ENCODE measurements at regions not wholly inside any gene's neighbourhood (a gene's known extent, or its start where the extent isn't known, plus 50 kb on each side); places are given as distances from the start of the nearest gene placed in this dataset.
"Not testable (repeated sequence)": the region's sequence is repeated elsewhere in the genome, so short reads cannot be mapped to it uniquely, and the experiment has no call there.

DNA sequence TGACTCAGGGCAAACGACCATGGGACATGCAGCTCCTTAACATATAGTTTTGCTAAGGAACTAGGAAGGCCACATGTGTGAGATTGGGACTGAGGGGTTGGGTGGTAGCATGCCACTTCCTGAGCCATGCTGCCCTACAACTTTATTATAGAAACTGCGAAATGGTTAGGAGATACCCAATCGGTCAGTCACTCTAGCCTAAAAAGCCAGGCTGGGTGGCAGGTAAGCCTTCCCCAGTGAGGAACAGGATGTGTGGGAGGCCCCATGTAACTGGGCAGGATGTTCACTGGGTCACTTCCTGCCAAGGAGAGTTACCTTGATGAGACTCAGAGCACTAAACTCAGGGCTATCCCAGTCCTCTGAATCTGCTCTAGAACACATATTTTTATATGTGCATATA is 123.5 kb downstream of the MAP3K7 start:
- DNase-seq (ENCODE audit: low read depth in 2 of 2): no peak

DNA sequence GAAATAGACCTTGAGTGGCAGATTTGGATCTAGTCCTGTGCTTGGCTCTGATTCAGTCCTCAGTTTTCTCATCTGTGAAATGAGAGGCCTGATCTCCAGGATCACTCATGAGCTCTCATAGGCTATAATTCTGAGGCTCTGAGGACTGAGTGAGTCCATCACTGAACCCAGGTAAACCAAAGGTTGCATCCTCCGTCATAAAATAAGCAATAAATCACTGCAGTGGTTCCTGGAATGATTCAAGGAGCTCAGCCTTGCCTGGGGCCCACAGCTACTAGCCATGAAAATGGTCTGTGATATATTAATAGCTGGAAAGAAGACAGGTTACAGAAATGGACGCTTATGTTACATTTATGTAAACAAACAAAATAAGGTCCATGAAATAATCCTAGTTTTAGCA is 124.8 kb downstream of the MAP3K7 start:
- DNase-seq (ENCODE audit: low read depth in 2 of 2): no peak

DNA sequence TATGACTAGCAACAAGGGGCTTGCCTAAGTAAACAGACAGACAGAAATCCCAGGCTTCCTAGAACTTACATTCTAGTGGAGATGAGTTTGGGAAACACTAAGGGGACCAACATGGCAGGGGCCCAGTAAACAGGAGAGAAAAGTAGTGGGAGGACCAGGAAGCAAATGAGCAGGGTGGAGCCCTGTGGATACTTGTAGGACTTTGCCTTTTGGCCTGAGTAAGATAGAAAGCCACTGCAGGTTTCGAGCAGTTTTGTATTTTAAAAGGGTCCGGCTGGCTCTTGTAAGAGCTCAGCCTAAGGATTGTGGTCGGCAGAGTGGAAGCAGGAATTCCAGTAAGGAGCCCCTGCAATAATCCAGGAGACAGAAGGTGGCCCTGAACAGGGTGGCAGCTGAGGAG is 125.5 kb downstream of the MAP3K7 start:
- DNase-seq (ENCODE audit: low read depth in 2 of 2): no peak

DNA sequence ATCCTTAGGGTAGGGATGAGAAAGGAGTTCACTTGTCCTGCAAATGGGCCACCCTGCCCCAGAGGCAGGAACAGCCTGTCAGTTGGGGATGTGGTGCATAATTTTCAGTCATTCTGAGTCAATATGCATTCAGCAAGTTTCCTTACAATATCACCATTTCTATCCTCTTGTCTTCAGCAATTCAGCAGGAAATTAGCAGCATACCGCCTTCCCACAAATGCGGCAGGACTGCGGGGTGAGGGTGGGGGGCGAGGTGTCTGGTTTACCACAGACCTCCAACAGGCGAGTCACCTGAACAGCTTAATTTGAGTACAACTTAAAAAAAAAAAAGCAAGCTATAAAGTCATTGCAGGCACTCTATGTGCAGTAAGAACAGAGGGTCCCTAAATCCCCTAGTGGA is 126.8 kb downstream of the MAP3K7 start:
- no peak for DNase-seq (ENCODE audit: low read depth in 2 of 2)

DNA sequence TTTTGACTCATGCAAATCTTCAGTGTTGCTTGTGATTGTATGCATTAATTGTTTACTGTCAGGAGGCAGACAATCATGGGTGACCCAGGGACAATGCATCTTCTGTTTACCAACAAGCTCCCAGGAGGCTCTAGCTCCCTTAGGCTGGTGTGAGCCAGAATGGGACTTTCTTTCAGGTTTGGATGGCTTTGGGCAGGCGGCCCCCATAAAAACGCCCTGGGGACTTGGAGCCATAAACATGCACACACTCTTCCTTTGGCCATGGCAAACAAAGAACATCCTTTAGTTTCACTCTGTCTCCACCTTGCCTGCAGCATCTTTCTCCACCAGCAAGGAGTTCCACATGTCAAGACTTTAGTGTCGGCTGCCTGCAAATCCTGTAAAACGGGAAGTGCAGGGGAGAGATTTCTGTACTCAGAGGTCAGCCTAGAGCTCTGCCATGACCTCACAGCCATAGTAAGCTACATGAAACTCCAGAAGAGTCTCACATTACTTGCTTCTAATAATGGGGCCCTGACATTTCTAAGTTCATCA is 127.6 kb downstream of the MAP3K7 start:
- no peak for DNase-seq (ENCODE audit: low read depth in 2 of 2)

DNA sequence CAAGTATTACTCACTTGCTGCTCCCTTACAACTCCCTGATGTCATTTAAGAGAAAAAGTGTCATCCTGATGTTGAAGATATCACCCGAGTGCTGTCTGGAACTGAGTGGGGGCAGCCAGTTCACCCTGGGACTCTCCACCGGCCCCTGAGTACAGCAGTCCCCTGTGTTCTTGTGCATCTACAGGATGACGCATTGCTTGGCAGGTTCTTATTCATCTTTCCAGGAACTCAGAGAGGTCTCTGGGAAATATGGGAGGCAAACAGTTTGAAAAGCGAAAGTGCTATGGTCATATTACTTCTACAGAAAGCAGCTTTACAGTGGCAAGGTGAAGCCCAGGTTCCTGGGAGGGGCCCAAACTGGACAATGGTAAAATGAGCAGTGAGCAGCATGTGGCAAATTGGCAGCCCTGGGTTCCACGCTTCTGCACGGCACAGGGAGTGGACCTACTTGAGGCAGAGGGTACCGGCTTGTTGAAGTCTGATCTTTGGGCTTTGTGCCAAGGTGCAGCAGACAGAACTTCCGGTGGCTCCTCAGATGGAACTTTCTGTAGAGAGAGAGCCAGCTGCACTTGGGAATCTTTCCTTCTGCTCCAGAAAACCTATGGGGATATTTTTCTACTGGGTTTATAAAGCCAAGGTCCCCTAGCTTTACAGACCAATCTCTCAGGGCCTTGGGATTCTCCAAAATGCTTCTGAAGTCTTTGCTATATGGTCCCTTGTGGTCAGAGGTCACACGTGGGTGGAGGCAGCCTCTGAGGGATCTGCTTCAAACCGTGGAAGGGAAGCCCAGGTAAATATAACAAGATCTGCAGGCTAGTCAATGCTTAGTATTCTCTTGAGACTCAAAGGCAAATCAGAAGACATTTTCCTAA is 128.3 kb downstream of the MAP3K7 start:
- DNase-seq (ENCODE audit: low read depth in 2 of 2): no peak

DNA sequence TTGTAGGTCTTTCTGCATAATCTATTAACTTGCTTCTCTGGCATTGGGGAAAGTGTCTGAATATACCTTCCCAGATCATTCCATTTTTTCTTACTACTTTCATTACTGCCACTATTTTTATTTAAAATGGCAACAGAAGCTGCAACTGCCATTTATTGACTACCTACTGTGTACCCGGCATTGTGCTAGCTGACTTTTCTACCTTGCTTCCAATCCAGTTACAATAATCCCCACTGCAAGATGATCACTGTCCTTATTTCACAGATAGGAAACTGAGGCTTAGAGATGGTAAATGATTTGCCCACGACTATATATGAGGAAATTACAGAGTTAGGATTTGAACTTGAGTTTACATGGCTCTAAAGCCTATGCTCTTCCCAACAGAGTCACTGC is 129.0 kb downstream of the MAP3K7 start:
- DNase-seq (ENCODE audit: low read depth in 2 of 2): no peak

DNA sequence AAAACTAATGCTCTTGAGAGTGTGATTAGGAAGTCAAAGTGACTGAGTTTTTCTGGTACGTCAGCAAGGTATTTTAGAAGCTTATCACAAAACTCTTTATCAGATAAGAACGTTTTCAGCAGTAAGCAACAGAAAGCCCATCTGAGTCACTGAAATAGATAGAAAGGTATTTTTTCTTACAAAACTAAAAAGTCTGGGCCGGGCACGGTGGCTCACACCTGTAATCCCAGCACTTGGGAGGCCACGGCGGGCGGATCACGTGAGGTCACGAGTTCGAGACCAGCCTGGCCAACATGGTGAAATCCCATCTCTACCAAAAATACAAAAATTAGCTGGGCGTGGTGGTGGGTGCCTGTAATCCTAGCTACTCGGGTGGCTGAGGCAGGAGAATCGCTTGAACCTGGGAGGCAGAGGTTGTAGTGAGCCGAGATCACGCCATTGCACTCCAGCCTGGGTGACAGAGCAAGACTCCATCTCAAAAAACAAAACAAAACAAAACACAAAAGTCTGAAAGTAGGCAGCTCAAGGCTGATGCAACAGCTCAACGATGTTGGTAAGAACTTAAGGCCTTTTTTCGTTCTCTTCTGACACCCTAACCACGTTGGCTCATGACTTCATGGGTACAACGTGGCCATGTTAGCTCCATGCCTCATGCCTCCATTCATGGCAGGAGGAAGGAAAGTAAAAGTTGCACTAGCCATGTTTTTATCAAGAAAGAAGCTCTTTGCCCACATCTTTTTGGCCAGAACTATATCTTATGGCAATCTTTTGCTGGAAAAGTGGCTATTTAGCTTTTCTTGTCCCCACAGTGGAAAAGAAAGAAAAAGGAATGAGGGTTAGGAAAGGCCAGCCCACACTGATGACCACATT is 129.6 kb downstream of the MAP3K7 start:
- DNase-seq (ENCODE audit: low read depth in 2 of 2): not testable (repeated sequence)

DNA sequence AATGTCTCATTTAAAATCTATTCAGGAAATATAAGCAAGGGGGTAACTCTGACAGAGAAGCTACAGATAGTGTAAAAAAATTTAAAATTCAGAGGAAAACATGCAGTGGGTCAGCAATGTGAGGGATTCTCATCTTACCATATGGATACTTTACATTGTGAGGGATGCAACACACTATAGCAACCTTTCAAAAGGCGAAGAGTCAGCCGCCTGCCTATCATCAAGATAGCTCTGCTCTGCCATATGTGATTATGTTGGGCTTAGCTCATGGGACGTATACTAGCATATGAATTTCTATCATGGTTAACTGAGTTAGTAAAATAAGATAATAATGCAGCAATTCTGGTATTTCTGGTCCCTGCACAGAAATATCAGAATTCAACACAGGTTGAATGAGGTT is 130.9 kb downstream of the MAP3K7 start:
- no peak for DNase-seq (ENCODE audit: low read depth in 2 of 2)

DNA sequence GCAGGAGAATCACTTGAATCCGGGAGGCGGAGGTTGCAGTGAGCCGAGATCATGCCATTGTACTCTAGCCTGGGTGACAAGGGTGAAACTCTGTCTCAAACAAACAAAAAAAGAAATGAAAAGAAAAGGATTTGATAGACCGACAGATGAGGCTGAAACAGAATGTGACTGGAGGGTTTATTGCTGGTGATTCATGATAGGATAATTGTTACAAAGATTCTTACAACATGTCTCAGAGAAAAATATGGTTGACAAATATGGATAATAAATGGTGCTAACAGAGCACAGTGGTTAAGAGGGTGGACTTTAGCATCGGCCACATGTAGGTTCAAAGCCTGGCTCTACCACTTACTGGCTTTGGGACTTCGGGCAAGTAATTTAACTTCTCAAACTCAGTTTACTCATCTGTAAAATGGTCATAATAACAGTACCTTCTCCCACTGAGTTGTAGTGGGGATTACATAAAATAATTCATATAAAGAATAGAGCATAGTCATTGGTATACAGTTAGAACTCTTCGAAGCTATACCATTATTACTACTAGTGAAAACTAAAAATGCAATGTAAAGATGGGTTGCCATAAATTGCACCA is 131.9 kb downstream of the MAP3K7 start:
- no peak for DNase-seq (ENCODE audit: low read depth in 2 of 2)

DNA sequence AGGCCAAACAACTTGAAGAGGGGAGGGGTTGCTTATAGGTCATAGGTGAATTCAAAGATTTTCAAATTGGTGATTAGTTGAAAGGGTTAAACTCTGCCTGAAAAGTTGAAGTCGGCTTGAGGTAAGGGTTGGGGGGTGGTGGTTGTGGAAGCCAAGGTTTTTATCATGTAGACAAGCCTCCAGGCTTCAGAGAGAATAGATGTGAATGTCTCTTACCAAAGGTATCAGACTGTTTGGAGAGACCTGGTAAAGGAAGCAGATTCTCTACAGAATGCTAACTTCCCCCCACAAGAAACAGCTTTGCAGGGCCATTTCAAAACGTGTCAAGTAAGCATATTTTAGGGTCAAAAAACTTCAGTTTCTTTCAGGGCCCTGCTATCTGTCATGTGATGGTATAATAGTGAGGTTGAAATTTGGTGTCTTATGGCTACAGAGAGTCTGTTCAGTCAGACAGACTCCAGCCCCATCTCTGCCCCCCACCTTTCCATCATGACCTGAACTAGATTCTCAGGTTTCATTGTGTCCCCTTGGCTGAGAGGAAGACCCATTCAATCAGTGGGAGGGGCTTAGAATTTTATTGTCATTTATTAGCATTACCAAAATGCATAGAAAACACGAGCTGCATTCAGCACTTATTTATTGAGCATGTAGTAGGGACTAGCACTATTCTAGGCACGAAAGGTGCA is 136.5 kb downstream of the MAP3K7 start:
- DNase-seq (ENCODE audit: low read depth in 2 of 2): no peak

DNA sequence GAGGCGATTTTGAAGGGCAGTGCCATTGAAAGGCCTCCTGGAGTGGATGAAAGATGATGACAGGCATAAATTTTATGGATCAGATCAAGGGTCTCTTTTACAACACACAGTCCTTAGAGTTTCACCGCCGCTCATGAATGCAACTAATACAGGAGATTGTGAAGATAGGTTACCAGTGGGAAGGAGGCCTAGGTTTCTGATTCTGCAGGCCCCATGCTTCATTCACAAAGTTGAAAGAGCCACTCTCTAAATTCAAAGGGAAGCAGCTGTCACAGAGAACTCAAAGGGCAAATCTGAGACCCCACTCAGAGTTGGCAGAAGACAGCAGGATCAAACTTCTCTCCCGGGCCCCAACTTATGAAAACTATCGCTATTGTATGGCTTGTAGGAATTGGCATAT is 137.6 kb downstream of the MAP3K7 start:
- DNase-seq (ENCODE audit: low read depth in 2 of 2): no peak

DNA sequence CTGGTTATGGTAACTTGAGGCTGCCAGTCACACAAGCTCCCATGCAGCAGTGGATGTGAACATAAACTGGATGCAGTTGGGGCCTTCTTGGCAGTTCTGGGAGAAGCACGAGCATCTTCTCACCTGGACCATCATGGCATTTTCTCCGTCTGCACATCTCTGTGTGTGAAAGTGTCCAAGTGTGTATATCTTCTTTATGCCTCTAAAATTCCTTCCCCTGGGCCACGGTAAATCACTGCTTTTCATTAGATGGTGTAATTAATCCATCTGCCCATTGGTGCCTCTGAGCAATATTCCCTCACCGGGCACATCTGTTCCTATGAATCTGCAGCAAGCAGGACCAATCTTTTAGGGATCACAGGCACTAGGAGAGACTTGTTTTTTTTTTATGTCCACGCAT is 138.0 kb downstream of the MAP3K7 start:
- DNase-seq (ENCODE audit: low read depth in 2 of 2): no peak

DNA sequence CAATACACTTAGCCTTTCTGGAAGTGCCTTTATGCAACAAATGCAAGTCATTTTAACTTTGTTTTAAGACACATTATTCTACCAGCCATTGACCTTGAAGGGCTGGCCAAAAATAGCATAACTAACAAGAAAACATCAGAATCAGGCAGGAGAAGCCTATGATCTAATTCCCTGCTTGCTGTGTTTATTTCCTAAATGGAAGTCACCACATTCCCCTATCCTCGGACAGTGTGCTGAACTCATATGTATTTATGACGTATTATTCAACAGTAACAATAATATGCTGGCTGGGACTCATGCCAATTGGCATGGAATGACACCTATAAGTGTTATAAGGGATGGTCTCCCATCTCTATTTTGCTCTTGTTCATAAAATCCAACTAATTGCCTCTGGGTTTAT is 140.7 kb downstream of the MAP3K7 start:
- DNase-seq (ENCODE audit: low read depth in 2 of 2): no peak

DNA sequence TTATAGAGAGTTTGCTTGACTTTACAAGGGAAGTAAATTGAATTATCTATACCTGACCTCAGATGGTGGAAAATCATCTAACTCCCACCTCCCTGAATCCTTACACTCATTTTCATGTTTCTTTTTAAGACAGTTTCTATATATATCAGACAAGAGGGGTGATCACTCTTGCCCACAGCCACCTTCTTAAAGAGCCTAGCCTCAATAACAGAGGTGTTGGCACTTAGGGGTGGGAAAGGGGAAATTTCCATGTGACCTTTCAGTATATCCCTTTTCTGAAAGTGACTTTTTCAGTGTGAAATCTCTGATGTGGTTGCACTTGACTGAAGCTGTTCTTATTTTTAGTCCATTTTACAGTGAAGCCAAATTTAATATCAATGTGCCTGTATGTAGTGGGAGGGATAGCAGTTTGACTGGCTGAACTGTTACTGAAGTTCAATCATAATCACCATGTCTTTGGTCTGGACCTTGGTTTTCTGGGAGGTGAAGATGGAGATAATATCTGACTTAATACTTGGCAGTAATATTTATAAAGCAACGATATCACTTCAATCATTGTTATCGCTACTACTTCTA is 141.3 kb downstream of the MAP3K7 start:
- no peak for DNase-seq (ENCODE audit: low read depth in 2 of 2)

DNA sequence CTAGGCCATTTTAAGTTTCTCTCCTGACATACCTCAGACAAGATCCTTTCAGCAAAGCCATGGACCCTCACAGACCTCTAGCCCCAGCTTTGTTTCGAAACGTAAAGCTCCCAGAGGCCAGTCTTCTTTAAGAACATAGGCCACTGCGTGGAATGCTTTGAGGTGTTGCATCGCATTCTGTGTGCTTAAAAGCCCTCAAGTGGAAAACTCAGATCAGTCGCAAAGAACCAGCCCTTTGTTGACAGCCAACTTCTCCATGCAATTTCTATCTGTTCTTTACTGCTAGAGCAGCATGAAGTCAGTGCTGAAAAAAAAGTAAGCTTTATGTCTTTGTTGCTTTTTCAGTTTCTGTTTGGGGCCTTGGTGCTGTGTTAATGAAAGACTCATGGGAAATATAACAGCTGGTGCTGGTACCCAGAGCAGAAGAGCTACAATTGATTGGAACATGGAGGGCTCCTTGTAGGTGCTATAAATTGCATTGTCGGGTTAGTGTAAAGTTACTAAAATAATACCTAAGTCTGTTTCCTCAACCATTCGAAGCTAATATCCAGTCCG is 142.6 kb downstream of the MAP3K7 start:
- no peak for DNase-seq (ENCODE audit: low read depth in 2 of 2)

DNA sequence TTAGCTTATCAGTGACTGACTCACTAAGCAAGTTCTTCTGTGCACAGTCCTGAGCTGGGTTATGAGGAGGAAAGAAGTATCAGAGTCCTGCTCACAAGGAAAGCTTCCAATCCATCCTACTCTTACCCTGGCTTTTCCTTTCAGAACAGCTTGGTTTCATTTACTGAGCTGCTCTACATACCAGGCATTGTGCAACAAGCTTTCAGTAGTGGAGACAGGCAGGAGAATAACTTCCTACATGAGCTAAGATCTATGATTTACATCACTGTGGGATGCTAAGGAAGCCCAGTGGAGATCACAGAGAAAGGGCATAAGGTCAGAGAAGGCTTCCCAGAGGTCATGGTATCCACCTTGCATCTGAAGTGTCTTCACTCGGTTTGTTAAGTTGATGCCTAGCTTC is 144.5 kb downstream of the MAP3K7 start:
- peak; percentile 45 to 48 for DNase-seq (ENCODE audit: low read depth in 2 of 2)

DNA sequence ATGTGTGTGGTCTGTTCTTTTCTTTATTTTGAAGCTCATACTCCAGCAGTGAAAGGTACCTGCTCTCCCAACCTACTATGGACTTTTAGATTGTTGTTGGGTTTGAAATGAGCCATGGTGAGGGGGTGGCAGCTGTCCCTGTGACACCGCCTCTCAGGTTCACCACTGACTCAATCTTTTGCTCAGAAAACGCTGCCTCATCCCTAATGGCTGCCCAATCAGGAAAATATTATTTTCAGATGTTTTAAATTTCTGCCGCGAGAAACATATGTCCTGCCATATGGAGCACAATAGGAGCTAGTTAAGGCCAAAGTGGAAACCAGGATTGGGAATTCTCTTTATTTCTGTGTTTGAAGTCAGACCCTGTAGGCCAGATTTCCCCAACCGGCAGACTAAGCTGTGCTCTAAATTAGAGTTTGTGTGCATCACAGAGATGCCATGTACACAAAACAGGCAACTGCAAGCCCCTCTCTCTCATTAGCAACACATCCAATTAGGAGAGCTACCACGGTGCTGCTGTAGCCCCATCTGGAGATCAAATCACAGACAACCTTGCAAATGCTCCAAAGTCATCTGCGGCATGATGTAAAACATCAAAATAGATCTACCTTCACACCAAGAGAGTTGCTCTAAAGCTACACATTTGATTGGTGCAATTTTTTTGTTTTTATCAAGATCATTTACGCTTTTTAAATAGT is 144.1 kb upstream of the BACH2 start:
- no peak for DNase-seq (ENCODE audit: low read depth in 2 of 2)

DNA sequence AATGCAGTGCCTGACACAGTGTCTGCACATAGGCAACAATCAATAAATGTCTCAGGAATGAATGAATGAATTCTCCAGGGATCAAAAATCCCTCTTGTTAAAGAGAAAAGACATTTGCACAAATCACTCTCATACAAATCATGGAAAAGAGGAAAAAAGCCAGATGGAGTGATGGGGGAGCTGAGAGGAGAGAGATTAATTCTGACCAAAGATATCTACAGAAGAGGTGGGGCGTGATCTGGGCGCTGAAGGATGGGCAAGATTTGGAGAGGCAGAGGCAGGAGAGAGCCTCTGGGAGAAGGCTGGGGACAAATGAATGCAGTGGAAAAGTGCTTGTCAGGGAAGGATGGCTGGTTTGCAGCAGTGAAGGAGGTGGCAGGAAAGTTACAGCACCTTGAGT is 142.9 kb upstream of the BACH2 start:
- no peak for DNase-seq (ENCODE audit: low read depth in 2 of 2)

DNA sequence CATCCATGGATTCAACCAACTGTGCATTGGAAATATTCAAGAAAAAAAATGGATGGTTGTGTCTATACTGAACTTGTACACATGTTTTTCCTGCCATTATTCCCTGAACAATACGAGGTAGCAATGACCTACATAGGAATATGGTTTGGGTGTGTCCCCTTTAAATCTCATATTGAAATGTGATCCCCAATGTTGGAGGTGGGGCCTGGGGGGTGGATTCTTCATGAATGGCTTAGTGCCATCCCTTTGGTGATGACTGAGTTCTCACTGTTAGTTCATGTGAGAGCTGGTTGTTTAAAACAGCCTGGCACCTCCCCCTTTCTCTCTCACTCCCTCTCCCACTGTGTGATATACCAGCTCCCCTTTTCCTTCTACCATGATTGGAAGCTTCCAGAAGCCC is 139.8 kb upstream of the BACH2 start:
- no peak for DNase-seq (ENCODE audit: low read depth in 2 of 2)

Data from fibroblast of skin of left biceps (primary cell).